Esophagus squamous epithelium (tissue), 4 donors: ENCODE measurements at regions not wholly inside any gene's neighbourhood (a gene's known extent, or its start where the extent isn't known, plus 50 kb on each side); places are given as distances from the start of the nearest gene placed in this dataset.

Experiments
- CTCF ChIP-seq, 6 experiments: fragments of 450-650 bp in 4 of 6; fragments of 200-600 bp in 2 of 6; sonication (generic) in 2 of 6; IDR thresholded peaks; one replicate each; pipeline ENCODE4 v1.5.1; 2016 to 2019; ENCODE audit warnings: antibody characterized with exemption in 6 of 6, mild to moderate bottlenecking in 4 of 6, moderate library complexity in 4 of 6
- POLR2A ChIP-seq, 4 donors: fragments of 450-650 bp; IDR thresholded peaks; one replicate each; pipeline ENCODE4 v1.6.1; 2017; ENCODE audit warnings: antibody characterized with exemption in 4 of 4, mild to moderate bottlenecking in 4 of 4, moderate library complexity in 3 of 4

- TF ChIP-seq CTCF (IDR thresholded peaks at IDR 0.05): no peak
- TF ChIP-seq POLR2A (IDR thresholded peaks at IDR 0.05): no peak
These were observed 1163.8 kb downstream of the SORCS1 start for GRCh38 chr10:106000721-106001120.
